GM12864 (cell line): ENCODE measurements at regions not wholly inside any gene's neighbourhood (a gene's known extent, or its start where the extent isn't known, plus 50 kb on each side); places are given as distances from the start of the nearest gene placed in this dataset.
"Not testable (repeated sequence)": the region's sequence is repeated elsewhere in the genome, so short reads cannot be mapped to it uniquely, and the experiment has no call there.

Experiments
- DNase-seq: peaks from one replicate; pipeline ENCODE4 v3.0.0-alpha.2; 2011; ENCODE audit warnings: low read depth
- H3K4me3 ChIP-seq: 2 replicates; pipeline ENCODE4 v1.5.1; 2011; ENCODE audit warnings: mild to moderate bottlenecking, low read depth, low read length, control low read depth
- TF ChIP-seq, protein P1 (sequence below): IDR thresholded peaks from 2 replicates; pipeline ENCODE4 v1.5.1; 2011; ENCODE audit warnings: low read depth, mild to moderate bottlenecking, moderate library complexity, low read length, control low read depth, inconsistent platforms; ENCODE audit errors: missing control alignments

DNA sequence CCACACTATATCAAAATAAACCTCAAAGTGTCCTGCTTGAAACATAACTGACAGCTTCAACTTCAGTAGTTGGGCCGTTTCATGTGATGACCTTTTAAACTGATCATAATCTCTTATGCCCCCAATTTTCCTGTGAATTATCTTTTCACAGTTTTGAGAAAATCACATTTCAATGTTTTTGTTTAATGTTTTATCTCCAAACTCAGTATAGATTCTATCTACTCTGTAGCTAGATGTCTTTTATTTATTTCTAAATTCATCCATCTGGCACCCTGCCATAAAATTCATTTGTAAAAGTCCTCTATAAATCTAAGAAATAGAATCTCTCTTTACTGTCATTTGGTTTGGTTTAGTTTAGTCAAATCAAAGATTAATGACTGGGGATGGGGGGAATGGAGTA, 557.3 kb downstream of the ANKRD50 start:
- TF ChIP-seq, protein P1, sequence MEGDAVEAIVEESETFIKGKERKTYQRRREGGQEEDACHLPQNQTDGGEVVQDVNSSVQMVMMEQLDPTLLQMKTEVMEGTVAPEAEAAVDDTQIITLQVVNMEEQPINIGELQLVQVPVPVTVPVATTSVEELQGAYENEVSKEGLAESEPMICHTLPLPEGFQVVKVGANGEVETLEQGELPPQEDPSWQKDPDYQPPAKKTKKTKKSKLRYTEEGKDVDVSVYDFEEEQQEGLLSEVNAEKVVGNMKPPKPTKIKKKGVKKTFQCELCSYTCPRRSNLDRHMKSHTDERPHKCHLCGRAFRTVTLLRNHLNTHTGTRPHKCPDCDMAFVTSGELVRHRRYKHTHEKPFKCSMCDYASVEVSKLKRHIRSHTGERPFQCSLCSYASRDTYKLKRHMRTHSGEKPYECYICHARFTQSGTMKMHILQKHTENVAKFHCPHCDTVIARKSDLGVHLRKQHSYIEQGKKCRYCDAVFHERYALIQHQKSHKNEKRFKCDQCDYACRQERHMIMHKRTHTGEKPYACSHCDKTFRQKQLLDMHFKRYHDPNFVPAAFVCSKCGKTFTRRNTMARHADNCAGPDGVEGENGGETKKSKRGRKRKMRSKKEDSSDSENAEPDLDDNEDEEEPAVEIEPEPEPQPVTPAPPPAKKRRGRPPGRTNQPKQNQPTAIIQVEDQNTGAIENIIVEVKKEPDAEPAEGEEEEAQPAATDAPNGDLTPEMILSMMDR: no peak
- no peak overlapping the region for H3K4me3 ChIP-seq

DNA sequence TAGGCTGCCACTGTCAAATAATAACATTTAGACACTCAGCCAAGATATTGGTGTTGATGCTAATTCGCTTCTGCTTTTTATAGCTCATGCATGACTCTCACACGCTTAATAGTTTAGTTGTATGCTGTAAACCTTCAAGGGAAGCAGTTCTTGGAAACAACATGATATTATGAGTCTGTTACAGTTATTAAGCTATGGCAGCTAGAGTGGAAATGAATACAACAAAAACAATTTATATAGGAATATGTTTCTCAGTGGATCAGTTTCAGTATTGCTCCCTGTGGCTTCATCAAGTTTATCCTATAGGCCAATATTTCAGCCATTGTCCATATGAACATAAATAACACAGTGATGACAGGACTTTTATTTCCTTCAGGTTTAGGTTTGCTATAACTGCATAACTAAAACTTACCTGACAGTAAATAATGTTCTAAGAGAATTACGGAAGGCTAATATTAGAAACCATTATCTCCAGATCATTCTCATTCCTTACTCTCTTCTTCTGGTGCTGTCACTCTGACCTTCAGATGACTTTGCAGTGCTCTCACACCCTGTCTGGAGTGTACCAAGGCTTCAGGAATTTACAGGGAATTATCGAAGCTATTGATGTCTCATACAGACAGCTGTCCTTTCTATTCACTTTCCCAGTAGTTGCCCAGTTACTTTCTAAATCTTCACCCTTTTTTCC, 555.0 kb downstream of the ANKRD50 start:
- no peak overlapping the region for H3K4me3 ChIP-seq
- DNase-seq: no peak
- TF ChIP-seq, protein P1: no peak

More for the DNA sequence above, 557.3 kb downstream of the ANKRD50 start:
- DNase-seq: no peak

DNA sequence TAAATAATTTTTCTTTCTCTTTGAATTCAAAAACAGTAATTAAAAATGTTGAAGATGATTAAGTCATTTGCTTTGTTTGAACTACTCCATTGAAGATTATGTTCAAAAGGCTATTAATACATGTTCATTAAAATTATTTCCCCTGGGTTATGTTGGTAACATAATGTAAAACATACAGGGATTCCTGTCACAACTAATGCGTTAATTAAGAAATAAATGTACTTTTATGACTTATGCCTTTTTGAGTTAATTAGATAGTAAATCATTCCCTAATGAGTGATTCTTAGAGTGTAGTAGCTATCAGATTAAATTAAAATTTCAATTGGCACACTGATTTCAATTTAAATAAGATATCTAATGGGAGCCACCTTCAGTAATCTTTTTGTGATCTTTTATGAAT, 549.1 kb downstream of the ANKRD50 start:
- H3K4me3 ChIP-seq: no peak overlapping the region
- DNase-seq: no peak

DNA sequence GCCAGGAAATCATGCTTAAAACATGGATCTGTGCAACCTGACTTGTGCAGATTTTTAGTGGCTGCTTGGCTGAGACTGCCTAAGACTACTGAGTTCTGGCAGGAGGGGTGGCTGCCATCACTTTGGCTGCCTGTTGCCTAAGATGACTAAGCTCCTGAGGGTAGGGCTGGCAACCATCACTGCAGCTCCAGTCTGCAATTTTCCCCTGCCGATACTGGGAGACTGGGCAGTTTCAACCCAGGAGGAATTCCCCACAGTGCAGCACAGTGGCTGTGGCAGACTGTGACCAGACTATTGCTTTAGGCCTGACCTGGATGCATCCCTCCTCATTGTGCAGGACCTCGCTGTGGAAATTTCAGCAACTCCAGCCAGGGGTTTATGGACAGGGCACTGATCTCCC, 544.9 kb downstream of the ANKRD50 start:
- no peak for DNase-seq
- no peak overlapping the region for H3K4me3 ChIP-seq
- TF ChIP-seq, protein P1: no peak

More for the DNA sequence above, 549.1 kb downstream of the ANKRD50 start:
- TF ChIP-seq, protein P1: no peak

DNA sequence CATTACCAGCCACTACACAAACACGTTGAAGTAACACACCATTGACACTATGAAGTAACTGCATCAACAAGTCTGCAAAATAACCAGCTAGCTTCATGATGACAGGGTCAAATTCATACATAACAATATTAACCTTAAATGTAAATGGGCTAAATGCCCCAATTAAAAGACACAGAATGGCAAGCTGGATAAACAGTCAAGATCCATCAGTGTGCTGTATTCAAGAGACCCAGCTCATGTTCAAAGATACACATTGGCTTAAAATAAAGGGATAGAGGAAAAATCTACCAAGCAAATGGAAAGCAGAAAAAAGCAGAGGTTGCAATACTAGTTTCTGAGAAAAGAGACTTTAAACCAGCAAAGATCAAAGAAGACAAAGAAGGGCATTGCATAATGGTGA, 543.0 kb downstream of the ANKRD50 start:
- not testable (repeated sequence) for DNase-seq, H3K4me3 ChIP-seq

DNA sequence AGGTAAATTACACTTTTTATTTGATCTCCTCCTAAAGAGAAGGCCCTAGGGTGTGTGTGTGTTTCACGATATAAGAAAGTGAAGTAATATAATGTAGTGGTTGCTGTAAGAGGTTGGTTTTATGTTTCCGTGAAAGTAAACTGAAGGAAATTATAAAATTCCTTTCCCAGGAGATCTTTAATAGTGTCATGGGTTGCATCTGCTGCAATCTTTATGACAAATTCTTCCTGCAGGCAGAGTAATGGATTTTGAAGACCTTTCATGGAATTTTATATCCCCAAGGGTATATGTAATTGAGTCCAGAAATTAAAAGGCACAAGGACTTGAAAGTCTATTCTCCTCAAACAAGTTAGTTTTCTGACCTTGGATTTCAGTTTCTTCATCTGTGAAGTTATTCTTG, 538.6 kb downstream of the ANKRD50 start:
- TF ChIP-seq, protein P1: no peak
- DNase-seq: no peak
- no peak overlapping the region for H3K4me3 ChIP-seq

DNA sequence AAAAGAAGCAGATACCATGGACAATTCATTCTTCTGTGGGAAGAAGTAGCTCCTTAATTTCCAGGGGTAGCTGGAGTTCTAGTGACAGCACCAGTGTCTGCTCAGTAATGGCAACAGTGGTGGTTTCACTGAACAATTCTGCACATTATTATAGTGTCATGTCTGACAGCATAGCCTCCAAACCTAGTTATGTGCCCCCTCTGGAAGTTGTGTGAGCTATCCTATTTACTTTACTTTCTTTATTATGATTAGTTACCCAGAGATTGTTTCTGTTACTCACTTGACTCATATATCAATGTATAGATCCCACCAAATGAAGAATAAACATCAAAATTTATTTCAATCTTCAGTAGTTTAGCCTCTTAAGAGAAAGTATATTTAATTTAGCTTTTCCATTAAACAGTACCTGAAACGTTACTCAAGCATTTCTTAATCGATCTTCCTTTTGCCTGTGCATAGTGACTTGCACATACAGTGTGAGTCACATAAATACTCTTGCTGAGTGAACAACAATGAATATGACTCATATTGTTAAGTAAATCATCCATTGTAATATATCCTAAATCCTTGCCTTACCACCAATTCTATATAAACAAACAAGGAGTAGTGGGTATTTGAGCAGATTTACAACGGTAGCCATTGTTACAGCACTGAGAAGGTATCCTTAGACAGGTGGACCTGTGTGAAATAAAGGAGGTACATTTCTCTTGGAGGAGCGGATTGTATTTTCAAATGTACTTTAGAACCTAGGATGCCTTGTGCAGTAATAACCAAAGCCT, 534.7 kb downstream of the ANKRD50 start:
- no peak for DNase-seq
- TF ChIP-seq, protein P1: no peak
- no peak overlapping the region for H3K4me3 ChIP-seq
